ENCODE measurements at regions not wholly inside any gene's neighbourhood (a gene's known extent, or its start where the extent isn't known, plus 50 kb on each side); places are given as distances from the start of the nearest gene placed in this dataset.

- TF ChIP-seq CTCF (IDR thresholded peaks at IDR 0.05; ENCODE audit: low read depth, low read length) (no peak), POLR2A (IDR thresholded peaks at IDR 0.05; ENCODE audit: extremely low read depth, insufficient read length) (no peak), MAX (IDR thresholded peaks at IDR 0.05; ENCODE audit: low read depth, low read length) (no peak), MYC (IDR thresholded peaks at IDR 0.05; ENCODE audit: low read depth, low read length) (no peak)
Observed at GRCh38 chr14:83741269-83741668, 1788.7 kb upstream of the FLRT2 start.

Data from NB4 (cell line).